Fibroblast of skin of right quadriceps (primary cell): ENCODE measurements at regions not wholly inside any gene's neighbourhood (a gene's known extent, or its start where the extent isn't known, plus 50 kb on each side); places are given as distances from the start of the nearest gene placed in this dataset.

Experiments
- DNase-seq: peaks from one replicate; pipeline ENCODE4 v3.0.0-alpha.2; 2013

DNA sequence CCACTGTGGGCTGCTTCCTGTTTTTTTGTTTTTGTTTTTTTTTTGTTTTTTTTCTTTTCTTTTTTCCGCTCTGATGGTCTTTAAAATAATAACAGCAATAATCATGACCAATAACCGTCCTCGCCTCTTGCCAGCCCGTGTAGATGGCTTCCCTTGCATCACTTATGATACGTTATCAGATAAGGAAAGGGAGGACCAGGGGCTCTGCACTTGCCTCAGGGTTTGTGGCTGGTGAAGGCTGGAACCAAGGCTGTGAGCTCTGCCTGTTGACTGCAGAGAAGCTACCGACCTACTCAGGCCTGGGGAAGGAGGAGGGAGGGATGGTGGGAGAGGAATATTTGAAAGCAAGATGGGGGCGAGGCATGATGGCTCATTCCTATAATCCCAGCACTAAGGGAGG is 114.0 kb upstream of the SDK2 start:
- DNase-seq, result no peak

DNA sequence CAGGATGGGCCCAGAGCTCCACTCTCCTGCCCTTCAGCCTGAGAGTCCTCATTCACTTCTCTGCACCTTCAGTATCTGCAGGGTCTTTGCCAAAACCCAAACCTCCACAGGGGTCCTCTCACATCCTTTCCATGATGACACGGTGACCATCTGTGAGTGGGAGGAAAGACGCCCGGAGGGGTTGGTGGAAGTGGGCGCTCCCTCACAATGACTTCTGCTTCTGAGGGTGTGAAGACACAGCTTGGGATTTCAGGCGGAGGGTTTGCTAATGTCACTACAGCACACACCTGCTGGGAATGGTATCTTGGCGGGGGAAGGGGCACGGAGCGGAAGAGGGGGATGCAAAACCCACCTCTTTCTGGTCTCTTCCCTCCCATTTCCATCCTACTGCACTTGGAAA is 115.1 kb upstream of the SDK2 start:
- no peak for DNase-seq

DNA sequence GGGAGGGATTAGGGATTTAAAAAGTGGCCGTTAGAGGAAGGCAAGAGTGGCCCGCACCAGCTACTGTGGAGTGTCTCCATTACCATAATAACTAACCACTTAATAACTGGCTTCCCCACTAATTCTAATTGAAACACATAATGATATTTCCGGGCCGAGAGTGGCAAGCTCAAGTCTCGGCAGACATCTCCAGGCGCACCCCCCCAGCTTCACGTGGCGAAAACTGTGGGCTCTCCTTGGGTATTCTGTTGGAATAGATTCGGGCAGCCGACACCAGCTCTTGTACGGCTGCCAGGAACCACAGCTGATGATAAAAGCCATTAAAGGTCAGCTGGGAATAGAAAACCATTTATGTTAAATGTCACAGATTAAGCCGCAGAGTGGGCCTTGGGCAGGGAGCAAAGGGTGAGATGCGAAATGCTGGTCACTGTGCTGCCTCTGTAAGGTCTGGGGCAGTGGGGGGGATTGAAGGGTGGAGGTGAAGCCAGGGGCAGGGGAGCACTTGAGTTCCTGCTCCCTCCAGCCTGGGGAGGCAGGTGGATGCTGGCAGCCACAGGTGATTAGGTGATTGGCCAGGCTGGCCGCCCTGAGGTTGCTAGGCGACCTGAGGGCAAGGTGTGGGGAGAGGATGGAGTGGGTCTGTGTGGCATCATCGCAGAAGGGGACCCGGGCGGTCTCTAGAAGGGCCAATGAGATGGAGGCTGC is 115.6 kb upstream of the SDK2 start:
- no peak for DNase-seq

DNA sequence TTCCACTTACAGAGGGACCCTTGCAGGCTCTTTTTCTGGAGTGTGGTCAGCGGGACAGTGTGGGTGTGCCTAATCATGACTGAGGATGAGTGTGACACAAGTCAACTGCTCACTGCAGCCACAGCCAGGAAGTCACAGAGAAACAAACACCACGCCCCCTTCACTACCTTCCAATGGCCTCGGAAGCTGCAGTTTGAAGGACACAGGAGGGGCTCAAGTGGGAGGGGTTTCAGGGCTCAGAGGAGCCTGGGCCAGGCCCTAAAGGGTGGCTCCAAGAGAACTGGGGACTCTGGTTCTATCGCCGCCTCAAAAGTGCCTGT is 116.2 kb upstream of the SDK2 start:
- DNase-seq, result no peak

DNA sequence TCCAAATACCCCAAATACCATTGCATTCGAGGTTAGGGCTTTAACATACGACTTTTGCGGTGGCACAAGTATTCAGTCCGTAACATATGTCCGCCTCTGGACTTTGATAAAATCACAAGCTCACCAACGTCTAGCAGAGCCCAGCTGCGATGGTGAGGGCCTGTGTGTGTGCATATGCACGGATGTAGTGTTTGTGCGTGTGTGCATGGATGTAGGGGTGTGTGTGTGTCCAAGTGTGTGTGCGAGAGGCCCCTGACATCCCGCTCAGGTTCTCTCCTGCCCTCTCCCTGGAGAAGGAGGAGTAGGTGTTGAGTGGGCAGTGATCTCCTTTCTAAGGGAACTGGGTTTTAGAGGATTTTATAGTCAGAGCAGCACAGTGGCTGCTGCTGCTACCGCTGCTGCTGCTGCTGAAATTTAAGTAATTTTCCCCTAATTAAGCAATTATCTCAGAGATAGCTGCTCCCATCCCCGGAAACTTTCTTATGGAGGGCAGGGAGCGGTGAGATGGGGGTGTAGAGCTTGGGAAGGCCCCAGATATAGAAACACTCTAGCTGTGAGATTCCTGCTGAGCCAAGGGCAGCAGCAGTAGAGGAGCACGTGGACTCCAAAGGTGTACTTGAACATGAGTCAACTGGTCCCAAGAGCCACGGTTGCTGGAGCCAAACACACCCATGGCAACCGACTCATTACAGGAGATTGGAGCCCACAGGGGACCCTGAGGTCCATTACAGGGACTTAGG is 121.7 kb upstream of the SDK2 start:
- no peak for DNase-seq

DNA sequence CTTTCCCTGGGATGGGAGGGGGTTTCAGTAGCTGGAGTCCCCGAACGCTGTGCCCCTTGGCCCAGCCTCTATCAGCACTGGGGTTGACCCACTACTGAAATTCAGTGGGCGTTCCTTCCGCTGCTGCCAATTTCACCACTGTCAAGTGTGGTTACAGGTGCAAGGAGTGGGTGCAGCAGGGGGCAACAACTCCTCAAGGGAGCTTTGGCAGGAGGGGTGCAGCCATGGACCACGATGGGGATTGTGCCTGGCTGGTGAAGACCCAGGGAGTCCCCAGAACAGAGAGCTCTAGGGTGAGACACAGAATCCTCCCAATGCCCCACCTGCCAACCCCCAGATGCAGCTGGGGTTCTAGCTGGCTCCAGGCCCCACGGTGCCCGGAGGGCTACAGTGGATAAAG is 123.5 kb upstream of the SDK2 start:
- no peak for DNase-seq

DNA sequence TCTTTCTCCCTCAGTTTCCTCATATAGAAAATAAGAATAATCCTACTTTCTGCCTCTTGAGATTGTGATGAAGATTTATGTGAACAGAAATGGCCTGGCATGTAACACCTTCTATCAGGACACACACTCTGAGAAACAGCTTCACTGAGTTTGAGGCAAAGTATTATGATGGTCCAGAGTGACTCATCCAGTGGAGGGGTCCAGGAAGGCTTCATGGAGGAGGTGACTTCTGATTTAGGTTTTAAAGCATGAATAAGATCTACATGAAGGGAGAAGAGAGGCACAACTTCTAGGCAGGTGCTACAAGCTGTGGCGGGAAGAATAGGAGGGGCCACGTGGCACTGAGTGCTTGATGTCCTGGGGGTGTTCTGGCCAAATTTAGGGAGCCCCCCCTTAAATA is 124.4 kb upstream of the SDK2 start:
- DNase-seq, result no peak

DNA sequence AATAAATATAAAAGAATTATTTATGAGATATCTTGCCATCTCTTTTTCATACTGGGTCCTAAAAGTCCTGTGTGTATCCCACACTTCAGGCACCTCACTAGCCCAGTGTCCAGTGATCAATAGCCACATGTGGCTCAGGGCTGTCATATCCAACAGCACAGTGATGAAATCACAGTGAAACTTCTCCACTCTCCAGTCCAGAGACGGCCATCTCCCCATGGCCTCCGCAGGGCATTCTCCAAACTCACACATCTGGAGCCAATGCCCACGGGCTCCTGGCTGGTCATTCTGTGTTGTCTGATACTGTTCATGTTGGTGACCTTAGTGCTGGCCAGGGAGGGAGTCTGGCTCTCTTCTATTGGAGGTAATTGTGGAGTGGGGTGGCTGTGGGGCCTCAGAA is 125.2 kb upstream of the SDK2 start:
- DNase-seq, result no peak

DNA sequence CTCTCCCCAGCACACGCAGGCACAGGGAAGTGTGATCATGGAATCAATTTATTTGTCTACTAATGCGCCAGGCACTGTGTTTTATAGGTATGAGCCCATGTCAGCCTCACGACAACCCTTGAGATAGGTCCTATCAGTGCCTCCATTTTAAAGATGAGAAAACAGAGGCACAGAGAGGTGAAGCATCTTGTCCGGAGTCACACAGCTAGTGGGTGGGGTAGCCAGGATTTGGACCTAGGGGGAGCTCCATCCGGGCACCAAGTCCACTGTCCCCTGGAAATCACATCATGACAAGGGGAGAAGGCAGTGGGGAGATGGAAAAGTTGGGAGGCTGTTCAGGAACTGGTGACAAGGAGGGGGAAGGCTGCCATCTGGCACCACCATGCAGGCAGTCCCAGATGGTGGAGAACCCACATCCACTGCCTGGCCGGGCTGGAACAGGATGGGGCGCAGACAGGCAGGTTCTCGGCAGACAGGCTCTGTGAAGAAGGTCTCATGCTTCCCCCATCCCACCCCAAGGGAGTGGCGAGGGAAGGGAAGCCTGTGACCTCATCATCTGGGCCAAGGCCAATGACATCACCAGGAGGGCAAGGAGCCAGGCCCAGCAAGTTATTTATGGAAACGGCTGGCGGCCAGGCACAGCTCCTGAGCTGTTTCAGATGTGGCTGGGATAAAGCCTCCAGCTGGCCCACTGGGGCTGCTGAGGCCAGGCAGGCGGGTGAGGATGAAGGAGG is 126.0 kb upstream of the SDK2 start:
- DNase-seq, result peak; percentile 92

DNA sequence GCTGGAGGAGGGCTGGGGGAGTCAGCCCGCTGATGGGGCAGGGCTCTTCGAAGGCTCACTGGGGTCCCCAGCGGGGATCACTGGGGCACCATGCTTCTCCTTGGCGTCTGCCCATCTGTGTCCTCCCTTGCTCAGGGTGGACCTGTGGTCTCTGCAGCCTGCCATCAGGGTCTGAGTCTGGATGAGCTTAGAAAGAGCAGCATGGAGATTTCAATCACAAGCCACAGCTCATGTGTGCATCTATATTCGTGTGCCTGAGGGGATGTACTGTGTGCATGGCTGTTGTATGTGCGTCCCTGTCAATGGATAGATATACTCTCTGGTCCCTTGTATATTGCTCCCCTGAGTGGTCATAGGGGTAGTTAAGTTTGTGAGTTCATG is 126.6 kb upstream of the SDK2 start:
- DNase-seq, result no peak

DNA sequence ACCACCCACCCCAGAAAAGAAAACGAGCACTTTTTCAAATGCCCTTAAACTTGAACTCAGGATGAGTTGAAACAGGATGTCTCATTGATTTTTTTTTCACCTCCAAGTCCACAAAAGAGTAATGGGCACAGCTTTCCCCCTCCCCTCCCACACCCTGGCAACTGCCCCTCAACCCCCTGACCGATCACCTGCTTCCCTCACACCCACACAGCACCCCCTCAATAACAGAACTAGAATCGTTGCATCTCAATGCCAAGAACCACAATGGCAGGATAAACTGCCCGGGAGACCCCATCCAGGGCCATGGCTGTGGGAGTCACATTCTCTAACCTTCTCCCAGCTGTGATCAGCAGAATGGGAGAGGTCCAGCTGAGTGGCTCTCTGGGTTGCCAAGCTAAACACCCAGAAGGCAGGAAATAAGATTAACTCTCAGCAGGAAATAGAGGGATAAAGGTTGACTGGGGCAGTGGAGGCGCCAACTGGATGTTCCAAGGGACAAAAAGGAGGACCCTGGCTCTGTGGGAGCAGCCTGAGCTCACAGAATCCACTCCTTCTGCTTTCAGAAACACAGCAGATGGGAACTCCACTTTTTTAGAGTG is 128.0 kb upstream of the SDK2 start:
- no peak for DNase-seq

DNA sequence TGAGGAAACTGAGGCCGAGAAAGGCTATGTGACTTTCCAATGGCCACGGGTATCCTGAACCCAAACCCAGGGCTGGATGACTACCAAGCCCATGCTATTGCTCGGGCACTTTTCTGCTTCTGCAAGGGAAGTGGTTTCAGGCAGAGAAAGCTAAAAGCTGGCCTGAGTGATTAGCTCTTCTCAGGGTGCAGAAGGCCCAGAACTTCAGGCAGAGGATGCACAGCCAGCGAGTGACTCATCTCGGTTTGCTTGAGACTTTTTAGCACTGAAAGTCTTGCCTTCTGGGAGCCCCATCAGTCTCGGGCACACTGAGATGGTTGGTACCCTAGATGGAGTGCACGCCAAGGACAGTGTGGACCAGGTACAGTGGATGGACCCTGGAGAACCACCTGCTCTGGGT is 129.5 kb upstream of the SDK2 start:
- DNase-seq, result no peak

DNA sequence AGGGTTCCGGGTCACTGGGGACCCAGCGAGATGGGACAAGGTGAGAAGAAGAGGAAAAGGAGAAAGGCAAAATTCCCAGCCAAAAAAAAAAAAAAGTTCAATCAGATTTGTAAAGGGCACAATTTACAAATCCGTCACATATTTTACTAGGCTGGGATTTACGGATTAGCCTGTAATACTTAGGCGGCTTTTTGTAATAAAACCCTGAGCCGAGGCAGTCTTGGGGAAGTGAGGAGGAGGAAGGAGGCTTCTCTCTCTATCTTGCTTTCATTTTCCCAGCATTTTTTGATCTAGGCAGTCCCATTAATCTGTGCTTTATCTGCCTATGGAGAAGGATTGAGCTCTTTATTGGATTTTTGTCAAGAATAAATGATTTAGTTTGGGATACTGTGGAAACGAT is 130.6 kb upstream of the SDK2 start:
- DNase-seq, result no peak

DNA sequence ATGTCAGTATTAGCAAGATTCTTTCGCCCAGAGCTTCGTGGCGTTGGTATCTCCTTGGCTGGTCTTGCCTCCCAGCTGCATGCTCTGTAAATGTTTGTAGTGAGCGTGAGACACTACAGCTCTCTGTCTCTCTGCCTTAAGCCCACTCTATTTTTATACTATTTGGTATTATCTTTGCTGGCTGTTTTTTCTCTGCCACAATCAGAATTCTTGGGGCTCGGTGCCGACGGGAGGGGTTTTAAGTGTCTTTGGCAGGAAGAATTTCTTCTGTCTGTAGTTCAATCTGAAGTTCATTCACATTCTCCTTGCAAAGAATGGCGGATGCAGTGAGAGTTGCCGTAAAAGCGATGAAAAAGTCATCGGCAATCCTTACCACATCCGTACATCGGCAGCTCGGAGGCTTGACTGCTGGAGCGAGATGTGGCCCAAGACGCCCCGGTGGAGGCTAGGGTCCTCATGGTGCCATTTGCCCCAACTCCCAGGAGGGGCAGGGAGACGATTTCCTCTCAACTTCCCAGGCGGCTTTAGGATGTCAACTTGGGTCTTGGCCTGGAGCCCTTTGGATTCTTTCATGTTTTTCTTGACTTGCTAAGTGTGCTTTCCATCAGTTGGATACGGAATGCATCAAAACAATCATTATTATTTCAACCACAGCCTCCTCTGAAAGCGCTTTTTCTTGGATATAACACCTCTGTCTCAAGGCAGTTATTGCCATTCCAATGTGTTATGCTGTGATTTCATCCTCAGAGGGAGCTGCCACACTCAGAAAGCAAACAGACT is 132.3 kb upstream of the SDK2 start:
- no peak for DNase-seq

DNA sequence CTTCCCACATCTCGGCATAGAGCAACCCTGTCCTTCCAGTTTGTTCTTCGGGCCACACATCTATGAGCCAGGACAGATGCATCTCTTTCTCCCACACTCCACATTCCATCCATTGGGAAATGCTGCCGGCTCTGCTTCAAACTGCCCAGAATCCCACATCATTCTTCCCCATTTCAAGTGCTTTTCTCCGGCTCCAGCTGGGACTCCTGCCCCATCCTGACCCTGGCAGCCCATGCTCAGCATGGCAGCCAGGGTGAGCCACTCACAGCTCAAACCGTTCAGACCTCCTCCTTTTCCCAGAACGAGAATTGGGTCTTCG is 132.8 kb upstream of the SDK2 start:
- DNase-seq, result no peak

DNA sequence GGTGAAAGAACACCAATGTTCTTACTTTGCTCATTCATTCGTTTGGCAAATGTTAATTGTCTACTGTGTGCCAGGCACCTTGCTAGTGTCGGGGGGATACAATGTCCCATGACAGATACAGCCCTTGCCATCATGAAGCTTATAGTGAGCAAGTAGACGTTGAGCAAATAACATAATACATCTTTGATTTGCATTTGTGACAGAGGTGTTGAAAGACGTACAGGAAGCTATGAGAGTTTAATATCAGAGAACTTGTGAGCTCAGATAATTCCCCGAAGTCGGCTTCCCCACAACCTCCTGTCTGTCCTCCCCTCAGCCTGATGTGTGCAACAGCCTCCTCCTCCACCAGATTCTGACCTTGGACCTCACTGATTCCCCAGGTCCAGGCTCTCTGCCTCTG is 138.0 kb upstream of the SDK2 start:
- no peak for DNase-seq

DNA sequence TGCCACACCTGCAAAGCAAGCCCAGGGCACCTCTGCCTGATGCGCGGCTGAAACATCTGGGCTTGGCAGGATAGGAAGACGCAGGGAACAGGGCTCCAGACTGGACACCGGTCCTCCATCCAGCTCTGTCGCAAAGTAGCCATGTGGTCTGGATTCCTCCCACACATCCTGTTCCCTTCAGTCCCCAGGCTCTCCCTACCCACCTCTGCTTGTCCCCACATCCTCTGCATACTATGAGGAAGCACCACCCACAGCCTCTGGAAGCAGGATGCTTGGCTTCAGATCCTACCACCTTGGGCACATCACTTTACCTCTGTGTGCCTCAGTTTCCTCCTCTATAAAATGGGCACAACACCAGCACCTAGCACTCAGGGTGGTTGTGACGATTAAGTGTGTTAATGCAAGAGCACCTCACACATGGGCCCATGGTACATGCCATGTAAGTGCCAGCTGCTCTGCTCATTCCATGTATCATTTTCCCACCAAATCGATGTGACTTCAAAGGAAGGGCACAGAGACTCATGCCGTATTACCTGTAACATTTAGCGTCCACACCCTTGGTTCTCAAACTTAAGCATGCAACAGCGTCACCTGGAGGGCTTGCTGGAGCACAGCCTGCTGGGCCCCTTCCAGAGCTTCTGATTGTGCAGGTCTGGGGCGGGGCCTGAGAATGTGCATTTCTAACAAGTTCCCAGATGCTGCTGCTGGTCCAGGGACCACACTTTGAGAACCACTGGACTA is 138.6 kb upstream of the SDK2 start:
- DNase-seq, result no peak

DNA sequence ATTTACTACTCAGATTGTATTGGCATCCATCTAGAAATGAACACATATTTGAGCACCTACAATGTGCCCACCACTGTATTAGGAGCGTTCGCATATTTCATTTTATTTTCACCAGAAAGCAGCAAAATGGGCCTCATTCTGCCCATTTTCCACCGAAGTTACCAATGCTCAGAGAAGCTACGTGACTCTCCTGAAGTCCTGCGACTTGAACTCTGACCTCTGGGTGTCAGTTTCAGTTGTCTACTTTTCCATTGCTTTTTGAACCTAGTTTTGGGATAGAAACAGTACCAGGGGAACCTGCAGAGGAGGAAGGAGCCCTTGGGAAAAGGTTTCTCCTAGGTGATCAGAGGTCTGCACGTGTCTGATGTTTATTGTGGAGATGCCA is 139.1 kb upstream of the SDK2 start:
- DNase-seq, result no peak

DNA sequence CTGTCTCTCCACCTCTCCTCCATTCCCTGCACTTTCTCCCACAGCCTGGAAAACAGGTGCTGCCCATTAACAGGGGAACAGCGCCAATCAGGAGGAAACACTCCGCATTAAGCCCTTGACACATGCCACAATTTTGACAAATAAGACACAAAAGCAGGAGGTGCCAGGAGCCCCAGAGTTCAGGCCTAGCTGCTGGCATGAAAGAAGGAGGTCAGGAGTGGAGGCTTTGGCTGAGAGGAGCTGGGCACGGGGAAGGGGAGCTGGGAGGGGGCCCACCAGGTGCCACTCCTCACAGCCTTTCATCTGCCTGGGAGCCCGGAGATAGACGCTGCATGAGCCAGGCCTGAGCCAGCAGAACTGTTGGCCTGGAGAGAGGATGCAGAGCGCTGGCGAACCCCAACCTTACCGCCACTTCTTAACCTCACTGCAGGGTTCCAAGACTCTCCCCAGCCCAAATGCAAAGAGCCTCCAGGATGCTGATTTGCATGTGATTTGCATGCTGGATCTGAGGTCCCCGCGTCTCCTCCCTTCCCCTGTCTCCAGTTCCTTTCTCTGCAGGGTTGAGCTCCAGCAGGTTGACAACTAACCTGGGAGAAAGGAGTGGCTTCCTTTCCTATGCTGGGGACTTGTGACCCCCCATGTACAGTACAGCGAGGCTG is 139.8 kb upstream of the SDK2 start:
- DNase-seq, result no peak

DNA sequence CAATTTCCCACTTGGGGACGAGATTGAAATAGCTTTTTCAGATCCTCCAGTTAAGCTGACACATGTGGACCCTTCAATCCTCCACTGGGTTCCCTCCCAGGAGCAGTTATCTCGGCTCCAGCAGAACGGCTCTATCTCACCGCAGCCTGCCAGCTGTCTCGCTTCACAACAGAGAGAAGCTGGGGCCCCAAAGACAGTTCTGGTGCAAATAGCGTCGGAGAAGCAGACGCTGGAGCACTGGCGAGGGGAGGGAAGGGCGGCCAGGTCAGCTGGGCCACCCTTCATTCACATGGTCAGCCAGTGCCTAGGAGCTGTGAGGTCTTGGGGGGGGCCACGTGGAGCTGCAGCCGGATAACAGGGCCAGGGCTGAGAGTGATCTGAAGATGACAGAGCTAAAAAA is 141.3 kb upstream of the SDK2 start:
- no peak for DNase-seq

DNA sequence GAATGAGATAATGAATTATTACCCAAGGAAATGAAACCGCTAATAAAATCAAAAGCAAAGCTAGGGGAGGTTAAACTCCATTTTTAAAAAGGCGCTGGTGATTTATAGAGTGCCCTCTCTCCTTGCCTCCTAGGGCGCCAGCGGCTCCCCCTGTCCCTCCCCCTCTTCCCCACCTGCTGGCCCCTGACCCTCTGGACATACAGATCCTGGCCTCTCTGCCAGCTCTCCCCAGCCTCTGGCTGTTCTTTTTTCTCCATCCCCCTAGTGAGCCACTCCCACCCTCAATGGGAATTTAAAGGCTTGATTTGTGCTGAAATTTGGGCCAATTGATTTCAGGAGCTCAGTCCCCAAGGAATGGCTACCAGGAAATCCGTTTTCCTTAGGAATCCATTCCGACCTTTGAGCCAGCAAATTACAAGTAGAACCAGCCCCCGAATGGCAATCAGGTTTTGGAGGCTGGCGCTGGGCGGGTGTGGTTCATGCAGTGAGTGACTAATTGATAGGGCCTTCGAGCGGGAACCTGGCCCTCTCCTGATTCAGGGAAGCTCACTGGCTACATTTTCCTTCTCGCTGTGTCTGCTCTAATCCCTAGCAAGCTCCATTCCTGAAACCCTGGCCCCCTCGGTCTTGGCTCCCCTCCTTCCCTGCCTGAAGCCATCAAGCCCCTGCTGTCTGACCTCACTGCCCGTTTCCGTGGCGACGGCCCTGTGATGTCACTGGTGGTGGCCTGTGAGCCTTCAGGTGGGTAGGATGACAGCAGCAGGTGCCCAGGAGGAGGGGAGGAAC is 141.9 kb upstream of the SDK2 start:
- DNase-seq, result no peak
